Fibroblast of mammary gland (primary cell): ENCODE measurements at regions not wholly inside any gene's neighbourhood (a gene's known extent, or its start where the extent isn't known, plus 50 kb on each side); places are given as distances from the start of the nearest gene placed in this dataset.

ENCODE experiments used
- DNase-seq: peaks from one replicate; pipeline ENCODE4 v3.0.0-alpha.2; 2010; ENCODE audit warnings: low read depth
- H3K4me3 ChIP-seq: 2 replicates; pipeline ENCODE4 v1.5.1; 2011; ENCODE audit warnings: low read depth, mild to moderate bottlenecking, low read length, moderate library complexity; ENCODE audit not compliant: control insufficient read depth
- CTCF ChIP-seq: conservative IDR thresholded peaks from 2 replicates; pipeline ENCODE4 v1.5.1; 2011; ENCODE audit warnings: low read depth, low read length, inconsistent platforms; ENCODE audit not compliant: control insufficient read depth, insufficient read depth

DNA sequence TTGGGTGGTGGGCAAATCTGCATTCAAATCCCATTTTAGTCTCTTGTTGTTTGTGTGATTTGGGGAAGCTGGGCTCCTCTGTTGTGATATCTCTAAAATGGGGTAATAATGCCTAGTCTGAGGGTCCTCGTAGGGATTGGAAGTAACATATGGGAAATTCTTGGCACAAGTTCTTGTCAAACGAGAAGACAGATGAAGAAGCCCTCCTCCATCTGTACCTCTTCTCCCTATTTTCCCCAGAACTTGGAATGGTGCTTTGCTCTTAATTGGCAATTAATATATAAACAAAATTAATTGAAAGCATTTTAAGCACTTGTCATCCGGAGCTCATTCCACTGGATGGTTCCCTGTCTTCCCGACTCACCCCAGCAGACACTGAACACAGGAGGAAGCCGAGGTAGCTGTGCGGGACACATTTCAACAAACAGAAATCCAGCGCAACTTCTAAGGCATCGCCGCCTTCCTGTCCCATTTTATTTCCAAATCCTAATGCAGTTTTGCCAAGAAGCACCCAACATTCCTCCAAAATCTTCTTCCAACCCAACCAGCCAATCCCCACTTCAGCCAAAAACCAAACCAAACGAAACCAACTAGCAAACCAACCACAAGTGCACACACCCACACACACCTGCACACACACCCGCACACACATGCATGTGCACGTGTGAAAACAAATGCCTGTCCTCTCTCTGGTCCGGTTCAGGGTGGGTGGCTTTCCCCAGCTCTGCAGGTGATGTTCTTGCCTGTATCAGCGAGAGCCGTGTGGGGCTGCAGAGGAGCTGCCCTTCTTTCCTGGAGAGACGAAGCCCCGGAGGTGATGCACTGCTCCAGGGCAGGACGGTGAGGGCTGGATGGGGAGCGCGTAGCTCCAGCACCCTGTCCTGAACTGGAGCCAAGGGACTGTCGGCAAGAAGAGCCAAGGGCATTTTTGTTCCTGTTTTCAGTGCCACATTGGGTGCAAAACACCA lies 100.8 kb upstream of the B3GAT1 start:
- no peak for TF ChIP-seq CTCF
- H3K4me3 ChIP-seq = no peak overlapping the region
- no peak for DNase-seq

GRCh38 chr11:134512061-134512460 lies 100.0 kb upstream of the B3GAT1 start:
- H3K4me3 ChIP-seq = no peak overlapping the region
- DNase-seq = no peak
- no peak for TF ChIP-seq CTCF

DNA sequence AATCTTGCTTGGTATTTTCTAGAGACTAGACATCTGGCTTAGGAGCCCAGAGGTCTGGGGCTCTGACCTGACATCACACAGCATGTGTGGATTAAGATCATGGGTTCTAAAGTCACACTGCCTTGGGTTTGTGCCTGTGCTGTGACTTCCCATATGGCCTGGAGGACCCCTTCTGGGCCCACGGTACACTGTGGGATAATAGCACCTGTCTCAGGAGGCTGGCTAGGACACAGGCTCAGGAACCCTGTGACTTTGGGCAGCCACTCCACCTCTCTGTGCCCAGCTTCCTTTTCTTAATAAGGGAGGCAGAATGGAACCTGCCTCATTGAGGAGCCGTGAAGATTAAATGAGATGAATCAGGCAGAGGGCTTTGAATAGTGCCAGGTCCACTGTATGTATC lies 99.2 kb upstream of the B3GAT1 start:
- no peak overlapping the region for H3K4me3 ChIP-seq
- DNase-seq = no peak
- no peak for TF ChIP-seq CTCF

DNA sequence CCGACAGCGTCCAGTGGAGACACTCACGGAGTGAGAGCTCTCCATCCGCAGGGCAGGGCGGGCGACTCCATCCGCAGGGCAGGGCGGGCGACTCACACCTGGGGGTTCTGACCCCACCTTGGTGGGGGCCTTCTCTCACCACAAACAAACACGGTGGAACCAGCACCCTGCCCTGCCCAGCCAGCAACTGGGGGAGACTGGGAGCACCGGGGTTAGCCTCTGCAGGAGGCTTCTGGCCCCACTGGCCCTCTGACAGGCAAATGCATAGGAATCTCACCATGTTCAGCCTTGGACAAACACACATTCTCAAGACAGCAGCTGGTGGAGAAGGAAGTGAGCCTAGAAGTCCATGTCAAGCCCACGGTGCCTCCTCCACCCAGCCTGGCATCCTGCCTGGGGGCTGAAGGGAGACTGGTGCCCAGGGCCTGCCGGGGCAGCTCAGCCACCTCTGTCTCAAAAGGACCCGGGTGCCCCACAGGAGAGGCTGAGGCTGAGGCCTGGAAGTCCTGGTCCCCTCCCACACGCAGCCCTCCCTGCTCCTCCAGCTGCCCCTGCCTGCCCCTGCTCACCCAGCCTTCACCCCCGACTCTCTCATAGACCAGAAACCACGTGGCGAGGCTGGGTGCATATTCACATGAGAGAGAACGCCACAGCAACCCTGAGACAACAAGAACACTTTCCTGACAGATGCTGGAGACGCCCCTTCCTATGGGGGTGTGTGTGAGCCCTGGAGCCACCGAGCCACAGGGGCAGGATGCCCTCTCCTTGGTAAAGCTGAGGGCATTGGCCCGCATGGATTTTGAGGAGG lies 98.4 kb upstream of the B3GAT1 start:
- TF ChIP-seq CTCF = no peak
- H3K4me3 ChIP-seq = no peak overlapping the region
- DNase-seq = no peak

GRCh38 chr11:134509381-134510232 lies 97.6 kb upstream of the B3GAT1 start:
- DNase-seq = no peak
- TF ChIP-seq CTCF = no peak
- no peak overlapping the region for H3K4me3 ChIP-seq
